ENCODE measurements at regions not wholly inside any gene's neighbourhood (a gene's known extent, or its start where the extent isn't known, plus 50 kb on each side); places are given as distances from the start of the nearest gene placed in this dataset.

- DNase-seq (ENCODE audit: low spot score): no peak
Observed at GRCh38 chr1:84759756-84760155, 69.5 kb upstream of the SSX2IP start.

DNA sequence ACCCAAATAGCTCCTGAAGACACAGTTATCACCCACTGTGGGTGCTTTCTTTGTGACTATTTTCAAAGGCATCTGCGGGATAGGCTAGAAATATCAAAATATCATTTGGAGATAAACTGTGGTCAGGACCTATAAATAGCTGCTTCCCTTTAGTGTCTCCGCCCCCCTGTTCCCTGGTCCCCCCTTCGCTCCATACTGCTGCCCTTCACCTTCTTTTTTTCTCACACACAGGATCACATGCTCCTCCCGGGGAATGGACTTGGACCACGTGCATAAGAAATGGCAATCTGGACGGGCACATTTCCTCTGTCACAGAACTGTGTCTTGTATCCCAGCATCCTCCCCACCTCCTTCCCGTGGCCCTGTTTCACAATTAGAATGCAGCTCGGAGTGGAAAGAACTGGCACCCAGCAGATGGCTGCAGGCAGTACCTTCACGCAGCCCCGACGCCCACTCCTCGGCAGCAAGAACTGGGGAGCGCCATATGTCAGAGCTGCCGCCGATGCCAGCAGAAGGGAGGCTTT lies 68.8 kb upstream of the SSX2IP start:
- DNase-seq (ENCODE audit: low spot score): no peak

DNA sequence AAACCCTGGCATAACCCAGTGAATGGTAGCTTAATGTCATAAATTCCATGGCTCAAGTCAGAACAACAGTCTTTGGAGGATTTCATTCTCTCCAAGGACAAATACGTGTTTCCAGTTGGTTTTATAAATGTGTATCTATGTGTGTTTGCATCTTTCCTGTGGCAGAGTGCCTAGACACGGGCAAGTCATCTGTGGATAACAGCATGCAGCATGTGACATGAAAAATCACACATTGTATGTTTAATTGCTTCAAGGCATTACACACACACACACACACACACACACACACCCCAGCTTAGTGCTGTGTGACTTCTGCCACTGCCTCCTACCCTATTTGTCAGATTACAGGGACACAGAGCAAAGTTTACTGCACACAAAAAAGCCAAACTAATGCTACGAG lies 68.2 kb upstream of the SSX2IP start:
- DNase-seq (ENCODE audit: low spot score): no peak

GRCh38 chr1:84757301-84757700 lies 67.0 kb upstream of the SSX2IP start:
- DNase-seq (ENCODE audit: low spot score): no peak

- no peak for DNase-seq (ENCODE audit: low spot score)
Observed at GRCh38 chr1:84756455-84757082, 66.3 kb upstream of the SSX2IP start.

DNA sequence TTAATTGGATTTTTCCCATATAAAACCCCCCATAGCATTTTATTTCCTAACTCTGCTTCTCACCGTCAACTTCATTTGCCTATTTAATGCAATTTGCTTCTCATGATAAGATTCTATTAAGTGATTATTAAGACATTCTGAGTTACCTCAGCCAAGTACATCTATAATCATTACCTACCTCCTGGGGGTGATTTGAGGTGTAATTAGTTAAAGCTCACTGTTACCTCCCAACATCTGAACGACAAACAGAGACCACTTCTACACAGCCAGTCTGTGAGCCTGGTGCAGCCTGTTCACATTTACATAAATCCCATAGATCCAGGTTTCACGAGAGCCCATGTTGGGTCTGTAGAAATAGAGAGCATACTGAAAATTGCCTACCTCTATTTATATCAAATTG lies 65.7 kb upstream of the SSX2IP start:
- DNase-seq (ENCODE audit: low spot score): no peak

DNA sequence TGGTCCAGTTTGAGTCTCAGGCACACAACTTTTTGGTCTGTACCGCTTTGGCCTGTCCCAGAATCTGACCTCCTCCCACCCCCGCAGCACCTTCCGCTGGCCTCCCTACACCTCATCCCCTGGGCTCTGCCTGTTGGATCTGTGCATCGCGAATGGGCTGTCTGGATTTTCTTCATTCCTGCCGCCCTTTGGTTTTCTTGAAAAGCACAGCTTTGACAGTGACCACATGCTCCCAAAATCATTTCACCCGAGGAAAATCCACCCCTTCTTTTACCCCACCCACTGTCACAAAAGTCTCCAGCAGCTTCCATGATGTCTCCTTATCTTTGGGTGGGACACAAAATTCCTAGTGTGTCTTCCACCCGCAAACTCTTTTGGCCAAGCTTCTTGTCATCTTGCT lies 65.0 kb upstream of the SSX2IP start:
- DNase-seq (ENCODE audit: low spot score): no peak

DNA sequence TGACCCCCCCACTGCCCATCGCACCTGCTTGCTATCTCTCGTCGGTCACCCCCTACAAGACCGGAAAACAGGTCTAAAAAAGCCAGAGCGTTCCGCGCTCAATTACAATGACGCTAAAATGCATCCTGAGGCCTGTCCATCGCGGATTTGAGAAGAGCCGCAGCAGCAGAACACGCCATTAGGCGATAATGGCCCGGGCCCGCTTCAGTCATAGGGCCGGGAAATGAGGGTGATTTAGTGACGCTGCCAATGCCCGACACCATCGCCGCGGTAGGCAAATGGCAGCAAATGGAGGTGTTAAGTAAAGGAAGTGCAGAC lies 64.1 kb upstream of the SSX2IP start:
- DNase-seq (ENCODE audit: low spot score): no peak

DNA sequence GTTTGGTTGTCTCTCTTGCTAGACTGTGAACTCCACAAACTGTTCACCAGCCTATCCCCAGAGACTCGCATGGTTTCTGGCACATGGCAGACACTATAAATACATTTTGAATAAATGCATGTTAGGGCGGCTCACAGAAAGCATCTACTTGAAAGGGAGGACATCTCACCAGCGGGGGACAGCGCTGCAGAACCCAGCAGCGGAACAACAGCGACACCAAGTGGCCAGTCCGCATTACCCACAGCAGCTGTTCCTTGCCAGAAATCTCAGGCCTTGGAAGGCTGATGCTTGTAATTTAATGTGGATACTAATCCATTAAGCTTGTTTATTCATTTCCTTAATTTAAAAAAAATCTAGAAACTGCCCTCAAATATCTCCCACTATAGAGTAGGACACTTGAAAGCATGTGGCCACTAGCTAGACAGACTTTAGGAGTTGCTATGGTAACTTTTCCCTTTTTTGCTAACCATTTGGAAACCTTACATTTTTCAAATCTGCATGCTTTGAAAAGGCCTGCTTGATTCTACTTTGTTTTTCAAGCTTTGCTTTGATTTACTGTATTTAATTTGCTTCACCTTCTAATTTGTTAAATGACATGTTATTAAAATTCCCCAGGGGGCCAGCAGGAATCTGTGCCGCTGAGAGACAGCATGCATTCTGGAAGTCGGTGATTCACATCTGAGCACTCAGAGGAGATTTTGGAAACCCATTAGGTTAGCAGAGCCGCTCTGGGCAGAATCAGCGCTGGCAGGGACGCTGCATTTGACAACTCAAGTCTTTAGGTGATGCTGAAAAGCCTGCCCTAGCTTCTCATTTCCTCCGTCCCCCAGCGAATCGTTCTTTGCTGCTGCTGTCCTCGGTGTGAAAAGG lies 63.5 kb upstream of the SSX2IP start:
- peak; percentile 78 for DNase-seq (ENCODE audit: low spot score)

DNA sequence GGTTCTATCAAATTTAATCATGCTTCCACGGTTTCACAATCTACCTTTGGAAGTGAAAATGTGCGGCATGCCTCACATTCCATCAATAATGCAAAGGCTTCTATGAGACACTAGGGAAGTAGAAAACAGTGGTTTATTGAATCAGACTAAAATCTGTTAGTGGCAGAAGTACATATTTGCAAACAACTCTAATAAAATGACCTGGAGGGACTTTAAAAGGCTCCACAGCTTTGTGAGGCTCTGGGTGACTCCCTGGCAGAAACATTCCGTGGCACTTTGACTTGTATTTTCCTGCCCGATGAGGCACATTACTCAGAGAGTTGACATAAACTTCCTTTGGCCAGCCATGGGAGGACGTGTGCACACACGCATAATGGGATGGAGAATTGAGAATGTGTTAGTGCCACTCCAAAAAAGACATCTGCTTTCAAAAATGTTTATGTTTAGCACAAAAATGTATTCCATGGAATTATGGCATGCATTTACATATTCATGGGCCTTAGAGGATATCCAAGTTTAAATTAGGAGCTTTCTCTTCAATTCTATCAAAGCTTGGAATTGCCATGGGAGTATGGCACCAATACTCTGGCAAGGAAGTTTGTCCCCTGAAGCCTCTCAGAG lies 60.0 kb upstream of the SSX2IP start:
- DNase-seq (ENCODE audit: low spot score): no peak

DNA sequence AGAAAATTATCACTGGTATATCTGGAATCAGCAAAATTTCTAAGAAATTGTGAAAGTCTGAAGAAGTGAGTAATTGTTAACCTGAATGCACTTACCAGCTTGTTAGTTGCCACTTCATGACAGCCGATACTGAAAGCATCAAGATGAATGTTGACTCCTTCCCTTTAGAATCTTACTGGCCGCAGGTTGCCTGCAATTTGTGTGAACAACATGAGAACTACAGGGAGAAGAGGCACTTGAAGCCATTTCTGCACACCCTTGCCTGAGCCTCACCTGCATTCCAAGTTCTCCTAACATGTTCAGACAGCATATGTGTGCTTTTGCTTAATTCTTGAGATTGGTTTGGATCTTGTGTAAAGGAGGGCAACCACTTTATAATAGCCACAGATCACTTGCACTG lies 59.2 kb upstream of the SSX2IP start:
- peak; percentile 50 for DNase-seq (ENCODE audit: low spot score)

GRCh38 chr1:84748364-84748763 lies 58.1 kb upstream of the SSX2IP start:
- DNase-seq (ENCODE audit: low spot score): no peak

GRCh38 chr1:84745857-84746256 lies 55.6 kb upstream of the SSX2IP start:
- DNase-seq (ENCODE audit: low spot score): no peak

DNA sequence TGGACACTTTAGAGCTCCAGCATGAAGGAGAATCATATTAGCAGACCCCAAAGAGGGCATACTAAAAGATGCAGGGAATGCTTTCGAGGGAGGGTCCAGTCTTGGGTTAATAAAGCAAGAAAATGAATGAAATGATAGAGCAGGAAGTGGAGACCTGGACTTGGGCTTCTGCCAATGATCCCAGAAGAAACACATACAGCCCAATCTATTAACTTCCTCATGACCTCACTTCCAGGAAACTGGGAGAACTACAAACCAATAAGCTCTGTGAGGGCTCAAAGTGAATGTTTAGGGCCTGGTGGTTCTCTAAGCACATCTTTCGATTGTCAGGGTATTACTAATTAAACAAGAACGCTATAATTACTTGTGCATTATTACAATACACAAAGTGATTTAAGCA lies 53.6 kb upstream of the SSX2IP start:
- no peak for DNase-seq (ENCODE audit: low spot score)

DNA sequence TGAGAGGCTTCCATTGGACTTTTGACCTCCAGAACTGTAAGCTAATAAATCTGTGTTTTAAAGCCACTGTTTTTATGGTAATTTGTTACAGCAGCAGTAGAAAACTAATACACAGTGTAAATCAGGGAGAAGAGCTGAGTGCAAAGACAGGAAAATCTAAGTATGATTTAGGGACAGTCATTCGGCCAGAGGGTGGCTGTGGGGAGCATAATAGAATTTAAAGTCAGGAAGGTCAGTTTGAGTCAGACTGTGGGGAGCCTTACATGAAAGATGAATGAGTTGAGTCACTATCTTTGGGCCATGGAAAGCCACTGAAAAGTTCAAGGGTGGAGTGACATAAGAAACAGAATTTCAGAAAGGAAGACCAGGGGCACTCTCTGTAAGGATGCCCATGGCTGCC lies 52.4 kb upstream of the SSX2IP start:
- peak; percentile 59 for DNase-seq (ENCODE audit: low spot score)

DNA sequence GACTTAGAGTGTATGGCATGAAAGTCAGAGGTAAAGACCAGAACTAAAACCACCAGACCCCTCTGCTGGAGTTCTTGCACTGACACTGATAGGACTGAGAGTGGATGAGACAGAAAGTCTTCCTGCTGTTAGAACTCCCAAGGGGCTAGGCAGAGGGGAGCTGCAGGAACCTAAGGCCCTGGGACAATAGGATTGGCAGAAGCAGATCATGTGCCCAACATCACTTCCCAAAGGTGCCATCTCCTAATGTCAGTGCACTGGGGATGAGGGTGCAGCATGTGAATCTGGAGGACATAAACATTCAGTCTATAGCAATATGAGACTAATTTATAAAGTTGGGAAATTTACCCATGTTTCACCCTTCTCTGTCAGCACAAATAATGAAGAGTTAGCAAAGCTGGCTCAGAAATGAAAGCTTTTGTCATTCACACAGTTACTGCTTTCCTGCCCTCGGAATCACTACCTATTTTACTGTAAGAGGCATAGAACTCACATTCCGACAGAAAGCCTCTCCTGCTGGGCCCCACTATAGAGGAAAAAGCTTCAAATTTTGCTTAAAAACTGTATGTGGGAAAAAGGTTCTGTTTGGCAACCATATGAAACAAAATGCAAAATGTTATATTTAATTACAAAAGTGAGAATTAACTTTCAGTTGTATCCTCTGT lies 49.9 kb upstream of the SSX2IP start:
- no peak for DNase-seq (ENCODE audit: low spot score)
